ENCODE measurements at regions not wholly inside any gene's neighbourhood (a gene's known extent, or its start where the extent isn't known, plus 50 kb on each side); places are given as distances from the start of the nearest gene placed in this dataset.

DNA sequence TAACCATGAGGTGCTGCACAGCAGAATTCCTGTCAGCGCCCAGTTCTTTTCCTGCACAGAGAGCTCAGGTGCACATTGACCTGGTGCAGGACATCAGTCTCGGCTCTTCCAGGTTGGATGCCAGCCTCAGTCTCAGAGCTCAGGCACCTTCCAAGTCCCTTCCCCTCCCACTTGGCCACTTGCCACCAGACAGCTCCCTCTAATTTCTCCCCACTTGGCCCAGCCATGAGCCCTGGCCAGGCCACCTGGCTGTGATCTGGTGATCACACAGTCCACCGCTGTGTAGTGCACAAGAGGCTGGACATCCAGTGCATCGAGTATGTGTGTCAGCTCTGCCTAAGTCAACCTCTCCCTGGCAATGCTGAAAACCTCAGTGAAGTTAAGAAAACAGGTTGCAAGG lies 336.6 kb upstream of the MYT1L start:
- no peaks in the 10 kb centered on the region for H3K9me3 ChIP-seq (ENCODE audit: severe bottlenecking)
- no peak overlapping the region for H3K27ac ChIP-seq (ENCODE audit: poor library complexity, severe bottlenecking)
- no peak for DNase-seq (ENCODE audit: low spot score)
- H3K4me1 ChIP-seq (ENCODE audit: insufficient read depth, poor library complexity, severe bottlenecking), result peaks cover 10% of the 10 kb centered on the region
- no peak for ATAC-seq (ENCODE audit: low read depth)
- no peaks in the 10 kb centered on the region for H3K36me3 ChIP-seq (ENCODE audit: low read depth)
- TF ChIP-seq, protein P1, sequence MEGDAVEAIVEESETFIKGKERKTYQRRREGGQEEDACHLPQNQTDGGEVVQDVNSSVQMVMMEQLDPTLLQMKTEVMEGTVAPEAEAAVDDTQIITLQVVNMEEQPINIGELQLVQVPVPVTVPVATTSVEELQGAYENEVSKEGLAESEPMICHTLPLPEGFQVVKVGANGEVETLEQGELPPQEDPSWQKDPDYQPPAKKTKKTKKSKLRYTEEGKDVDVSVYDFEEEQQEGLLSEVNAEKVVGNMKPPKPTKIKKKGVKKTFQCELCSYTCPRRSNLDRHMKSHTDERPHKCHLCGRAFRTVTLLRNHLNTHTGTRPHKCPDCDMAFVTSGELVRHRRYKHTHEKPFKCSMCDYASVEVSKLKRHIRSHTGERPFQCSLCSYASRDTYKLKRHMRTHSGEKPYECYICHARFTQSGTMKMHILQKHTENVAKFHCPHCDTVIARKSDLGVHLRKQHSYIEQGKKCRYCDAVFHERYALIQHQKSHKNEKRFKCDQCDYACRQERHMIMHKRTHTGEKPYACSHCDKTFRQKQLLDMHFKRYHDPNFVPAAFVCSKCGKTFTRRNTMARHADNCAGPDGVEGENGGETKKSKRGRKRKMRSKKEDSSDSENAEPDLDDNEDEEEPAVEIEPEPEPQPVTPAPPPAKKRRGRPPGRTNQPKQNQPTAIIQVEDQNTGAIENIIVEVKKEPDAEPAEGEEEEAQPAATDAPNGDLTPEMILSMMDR (IDR thresholded peaks at IDR 0.05; ENCODE audit: poor library complexity, severe bottlenecking), result no peak
- H3K27me3 ChIP-seq (ENCODE audit: insufficient read depth, poor library complexity, severe bottlenecking), result no peaks in the 10 kb centered on the region
- no peak overlapping the region for H3K4me3 ChIP-seq (ENCODE audit: severe bottlenecking)

DNA sequence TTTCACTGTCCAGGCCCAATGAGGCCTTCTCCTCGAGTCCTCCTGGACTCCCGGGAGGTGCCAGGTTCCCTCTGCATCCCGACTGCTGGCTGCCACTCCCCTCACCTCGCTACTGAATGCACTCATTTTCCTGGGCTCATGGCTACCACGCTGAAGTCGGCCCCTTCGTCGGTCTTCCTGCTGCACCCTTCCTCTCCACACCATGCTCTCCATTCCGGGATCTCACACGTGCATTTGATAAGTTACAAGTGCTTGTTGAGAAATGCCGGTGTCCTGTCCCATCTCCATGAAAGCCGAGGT lies 334.7 kb upstream of the MYT1L start:
- ATAC-seq (ENCODE audit: low read depth) (no peak), DNase-seq (ENCODE audit: low spot score) (no peak)
- TF ChIP-seq, protein P1 (IDR thresholded peaks at IDR 0.05; ENCODE audit: poor library complexity, severe bottlenecking), result no peak
- Histone ChIP-seq H3K27ac (ENCODE audit: poor library complexity, severe bottlenecking) (peak overlapping the region; percentile 44), H3K4me1 (ENCODE audit: insufficient read depth, poor library complexity, severe bottlenecking) (peaks cover 10% of the 10 kb centered on the region), H3K4me3 (ENCODE audit: severe bottlenecking) (no peak overlapping the region), H3K27me3 (ENCODE audit: insufficient read depth, poor library complexity, severe bottlenecking) (no peaks in the 10 kb centered on the region), H3K36me3 (ENCODE audit: low read depth) (no peaks in the 10 kb centered on the region), H3K9me3 (ENCODE audit: severe bottlenecking) (no peaks in the 10 kb centered on the region)

DNA sequence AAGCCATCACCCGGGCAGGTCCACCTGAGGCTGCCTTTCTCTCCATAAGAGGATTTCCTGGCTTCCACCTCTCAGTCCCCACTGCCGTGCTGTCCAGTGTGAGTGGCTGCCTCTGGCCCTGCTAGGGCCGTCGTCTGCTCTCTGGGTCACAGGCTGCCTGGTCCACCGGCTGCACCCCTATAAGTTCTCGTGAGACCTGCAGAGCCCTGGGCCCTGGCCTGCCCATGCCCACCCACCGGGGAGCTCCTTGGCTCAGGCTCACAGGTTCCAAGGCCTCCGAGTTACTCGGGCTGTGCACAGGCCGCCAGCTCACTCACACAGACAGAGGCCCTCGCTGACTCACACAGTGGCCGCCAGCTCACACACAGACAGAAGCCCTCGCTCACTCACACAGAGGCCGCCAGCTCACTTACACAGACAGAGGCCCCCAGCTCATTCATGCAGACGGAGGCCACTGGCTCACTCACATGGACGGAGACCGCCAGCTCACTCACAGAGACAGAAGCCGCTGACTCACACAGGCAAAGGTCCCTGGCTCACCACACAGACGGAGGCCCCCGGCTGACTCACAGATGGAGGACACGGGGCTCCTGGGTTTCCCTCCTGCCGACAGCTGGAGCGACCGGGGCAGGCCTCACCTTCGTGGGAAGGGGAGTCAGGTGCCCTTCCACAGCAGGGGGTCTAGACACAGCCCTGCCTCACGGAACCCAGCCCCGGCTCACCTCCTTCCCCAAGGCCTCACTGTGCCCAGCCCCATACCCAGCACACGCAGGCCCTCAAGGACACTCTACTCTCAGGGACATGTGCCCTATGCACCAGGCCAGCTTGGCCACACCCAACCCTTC lies 334.1 kb upstream of the MYT1L start:
- Histone ChIP-seq H3K4me1 (ENCODE audit: insufficient read depth, poor library complexity, severe bottlenecking) (peaks cover 10% of the 10 kb centered on the region), H3K9me3 (ENCODE audit: severe bottlenecking) (no peaks in the 10 kb centered on the region), H3K27ac (ENCODE audit: poor library complexity, severe bottlenecking) (peak overlapping the region; percentile 44), H3K27me3 (ENCODE audit: insufficient read depth, poor library complexity, severe bottlenecking) (no peaks in the 10 kb centered on the region), H3K36me3 (ENCODE audit: low read depth) (no peaks in the 10 kb centered on the region), H3K4me3 (ENCODE audit: severe bottlenecking) (no peak overlapping the region)
- TF ChIP-seq, protein P1 (IDR thresholded peaks at IDR 0.05; ENCODE audit: poor library complexity, severe bottlenecking), result no peak
- ATAC-seq (ENCODE audit: low read depth) (peak; percentile 88), DNase-seq (ENCODE audit: low spot score) (peak; percentile 88)

DNA sequence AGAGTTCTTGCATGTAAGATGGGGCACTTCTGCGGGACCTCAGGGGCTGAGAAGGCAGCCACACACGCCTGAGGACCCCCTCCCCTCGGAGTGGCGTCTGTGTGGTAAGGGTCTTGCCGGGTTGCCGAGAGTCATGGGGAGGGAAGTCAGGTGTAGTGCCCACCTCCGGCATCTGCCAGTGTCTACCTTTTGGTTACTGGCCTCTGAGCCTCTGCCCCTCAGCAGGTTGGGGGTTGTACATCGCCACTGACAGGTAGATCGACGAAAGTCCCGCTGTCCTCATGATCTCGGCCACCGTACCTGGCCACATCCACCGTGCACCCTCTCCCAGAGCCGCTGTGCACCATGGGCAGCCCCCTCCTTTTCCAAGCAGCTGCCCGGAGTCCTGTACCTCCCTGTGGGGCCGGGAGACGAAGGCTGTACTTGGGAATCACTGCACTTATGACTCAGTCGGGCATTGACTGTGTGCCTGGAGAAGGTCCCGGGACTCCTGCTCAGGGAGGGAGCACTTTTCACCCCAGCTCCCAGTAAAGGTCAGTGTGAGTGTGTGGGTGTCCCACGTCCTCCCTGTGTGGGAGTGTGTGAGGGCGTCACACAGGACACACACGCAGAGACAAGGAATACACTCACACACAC lies 332.4 kb upstream of the MYT1L start:
- TF ChIP-seq, protein P1 (IDR thresholded peaks at IDR 0.05; ENCODE audit: poor library complexity, severe bottlenecking), result no peak
- peaks cover under 1% of the 10 kb centered on the region for H3K9me3 ChIP-seq (ENCODE audit: severe bottlenecking)
- H3K4me1 ChIP-seq (ENCODE audit: insufficient read depth, poor library complexity, severe bottlenecking), result peaks cover 10% of the 10 kb centered on the region
- H3K27me3 ChIP-seq (ENCODE audit: insufficient read depth, poor library complexity, severe bottlenecking), result no peaks in the 10 kb centered on the region
- no peaks in the 10 kb centered on the region for H3K36me3 ChIP-seq (ENCODE audit: low read depth)
- no peak overlapping the region for H3K4me3 ChIP-seq (ENCODE audit: severe bottlenecking)
- ATAC-seq (ENCODE audit: low read depth) (no peak), DNase-seq (ENCODE audit: low spot score) (no peak)
- H3K27ac ChIP-seq (ENCODE audit: poor library complexity, severe bottlenecking), result peak overlapping the region; percentile 9

All from RWPE2 (cell line).